ENCODE measurements at regions not wholly inside any gene's neighbourhood (a gene's known extent, or its start where the extent isn't known, plus 50 kb on each side); places are given as distances from the start of the nearest gene placed in this dataset.

GRCh38 chr7:364536-364935 is 74.6 kb downstream of the FOXL3 start:
- TF ChIP-seq, protein P1, sequence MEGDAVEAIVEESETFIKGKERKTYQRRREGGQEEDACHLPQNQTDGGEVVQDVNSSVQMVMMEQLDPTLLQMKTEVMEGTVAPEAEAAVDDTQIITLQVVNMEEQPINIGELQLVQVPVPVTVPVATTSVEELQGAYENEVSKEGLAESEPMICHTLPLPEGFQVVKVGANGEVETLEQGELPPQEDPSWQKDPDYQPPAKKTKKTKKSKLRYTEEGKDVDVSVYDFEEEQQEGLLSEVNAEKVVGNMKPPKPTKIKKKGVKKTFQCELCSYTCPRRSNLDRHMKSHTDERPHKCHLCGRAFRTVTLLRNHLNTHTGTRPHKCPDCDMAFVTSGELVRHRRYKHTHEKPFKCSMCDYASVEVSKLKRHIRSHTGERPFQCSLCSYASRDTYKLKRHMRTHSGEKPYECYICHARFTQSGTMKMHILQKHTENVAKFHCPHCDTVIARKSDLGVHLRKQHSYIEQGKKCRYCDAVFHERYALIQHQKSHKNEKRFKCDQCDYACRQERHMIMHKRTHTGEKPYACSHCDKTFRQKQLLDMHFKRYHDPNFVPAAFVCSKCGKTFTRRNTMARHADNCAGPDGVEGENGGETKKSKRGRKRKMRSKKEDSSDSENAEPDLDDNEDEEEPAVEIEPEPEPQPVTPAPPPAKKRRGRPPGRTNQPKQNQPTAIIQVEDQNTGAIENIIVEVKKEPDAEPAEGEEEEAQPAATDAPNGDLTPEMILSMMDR (IDR thresholded peaks at IDR 0.05) = no peak
- no peak for TF ChIP-seq POLR2A (IDR thresholded peaks at IDR 0.05)
